ENCODE measurements at regions not wholly inside any gene's neighbourhood (a gene's known extent, or its start where the extent isn't known, plus 50 kb on each side); places are given as distances from the start of the nearest gene placed in this dataset.
"Not testable (repeated sequence)": the region's sequence is repeated elsewhere in the genome, so short reads cannot be mapped to it uniquely, and the experiment has no call there.

DNA sequence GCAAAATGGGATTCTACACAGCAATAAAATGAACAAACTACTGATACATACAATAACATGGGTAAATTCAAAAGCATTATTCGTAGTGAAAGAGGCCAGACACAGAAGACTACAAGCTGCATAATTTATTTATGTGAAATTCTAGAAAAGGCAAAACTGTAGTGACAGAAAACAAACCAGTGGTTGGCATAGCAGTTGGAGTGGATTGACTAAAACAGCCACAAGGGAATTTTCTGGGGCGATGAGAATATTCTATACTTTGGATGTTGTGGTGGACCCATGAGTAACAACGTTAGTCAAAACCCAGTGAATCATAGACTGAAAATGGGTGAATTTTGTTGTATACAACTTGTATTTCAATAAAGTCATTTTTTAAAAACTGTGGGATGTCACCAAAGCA, 63.2 kb upstream of the RPL38 start:
- TF ChIP-seq, protein P1, sequence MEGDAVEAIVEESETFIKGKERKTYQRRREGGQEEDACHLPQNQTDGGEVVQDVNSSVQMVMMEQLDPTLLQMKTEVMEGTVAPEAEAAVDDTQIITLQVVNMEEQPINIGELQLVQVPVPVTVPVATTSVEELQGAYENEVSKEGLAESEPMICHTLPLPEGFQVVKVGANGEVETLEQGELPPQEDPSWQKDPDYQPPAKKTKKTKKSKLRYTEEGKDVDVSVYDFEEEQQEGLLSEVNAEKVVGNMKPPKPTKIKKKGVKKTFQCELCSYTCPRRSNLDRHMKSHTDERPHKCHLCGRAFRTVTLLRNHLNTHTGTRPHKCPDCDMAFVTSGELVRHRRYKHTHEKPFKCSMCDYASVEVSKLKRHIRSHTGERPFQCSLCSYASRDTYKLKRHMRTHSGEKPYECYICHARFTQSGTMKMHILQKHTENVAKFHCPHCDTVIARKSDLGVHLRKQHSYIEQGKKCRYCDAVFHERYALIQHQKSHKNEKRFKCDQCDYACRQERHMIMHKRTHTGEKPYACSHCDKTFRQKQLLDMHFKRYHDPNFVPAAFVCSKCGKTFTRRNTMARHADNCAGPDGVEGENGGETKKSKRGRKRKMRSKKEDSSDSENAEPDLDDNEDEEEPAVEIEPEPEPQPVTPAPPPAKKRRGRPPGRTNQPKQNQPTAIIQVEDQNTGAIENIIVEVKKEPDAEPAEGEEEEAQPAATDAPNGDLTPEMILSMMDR (IDR thresholded peaks at IDR 0.05; ENCODE audit: control extremely low read depth, extremely low read depth, low read depth, missing control alignments), result no peak
- ChIA-PET CTCF (interaction anchor here (2.0 kb wide), 1 partner anchor 21 kb away, joined by 6 read pairs; no protein-coding TSS in a partner anchor), POLR2A (no interaction called here)
- DNase-seq (ENCODE audit: extremely low spot score), result no peak

DNA sequence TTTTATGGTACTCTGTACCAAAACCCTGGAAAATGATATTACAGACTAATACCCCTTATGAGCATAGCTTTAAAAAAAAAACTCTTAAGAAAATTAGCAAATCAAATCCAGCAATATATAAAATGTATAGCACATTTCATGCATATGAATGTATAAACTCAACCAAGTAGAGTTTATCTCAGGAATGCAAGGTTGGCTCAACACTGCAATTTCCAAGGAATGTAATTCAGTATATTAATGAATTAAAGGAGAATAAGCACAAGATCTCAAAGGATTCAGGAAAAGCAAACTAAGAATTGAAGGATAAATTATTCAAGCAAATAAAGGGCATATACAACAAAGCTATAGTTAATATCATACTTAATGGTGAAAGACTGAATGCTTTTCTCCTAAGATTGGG, 61.9 kb upstream of the RPL38 start:
- TF ChIP-seq, protein P1 (IDR thresholded peaks at IDR 0.05; ENCODE audit: control extremely low read depth, extremely low read depth, low read depth, missing control alignments), result no peak
- POLR2A ChIA-PET, result no interaction called here
- DNase-seq (ENCODE audit: extremely low spot score), result no peak
- CTCF ChIA-PET, result interaction anchor here (2.0 kb wide), 1 partner anchor 23 kb away, joined by 6 read pairs; no protein-coding TSS in a partner anchor

DNA sequence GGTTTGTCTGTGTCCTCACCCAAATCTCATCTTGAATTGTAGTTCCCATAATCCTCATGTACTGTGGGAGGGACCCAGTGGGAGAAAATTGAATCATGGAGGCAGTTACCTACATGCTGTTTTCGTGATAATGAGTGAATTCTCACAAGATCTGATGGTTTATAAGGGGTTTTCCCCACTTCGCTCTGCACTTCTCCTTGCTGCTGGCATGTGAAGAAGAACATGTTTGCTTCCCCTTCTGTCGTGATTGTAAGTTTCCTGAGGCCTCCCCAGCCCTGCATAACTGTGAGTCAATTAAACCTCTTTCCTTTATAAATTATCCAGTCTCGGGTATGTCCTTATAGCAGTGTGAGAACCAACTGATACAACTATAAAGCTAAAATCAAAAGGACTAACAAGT, 60.2 kb upstream of the RPL38 start:
- CTCF ChIA-PET; DNase-seq (ENCODE audit: extremely low spot score); POLR2A ChIA-PET: not testable (repeated sequence)

DNA sequence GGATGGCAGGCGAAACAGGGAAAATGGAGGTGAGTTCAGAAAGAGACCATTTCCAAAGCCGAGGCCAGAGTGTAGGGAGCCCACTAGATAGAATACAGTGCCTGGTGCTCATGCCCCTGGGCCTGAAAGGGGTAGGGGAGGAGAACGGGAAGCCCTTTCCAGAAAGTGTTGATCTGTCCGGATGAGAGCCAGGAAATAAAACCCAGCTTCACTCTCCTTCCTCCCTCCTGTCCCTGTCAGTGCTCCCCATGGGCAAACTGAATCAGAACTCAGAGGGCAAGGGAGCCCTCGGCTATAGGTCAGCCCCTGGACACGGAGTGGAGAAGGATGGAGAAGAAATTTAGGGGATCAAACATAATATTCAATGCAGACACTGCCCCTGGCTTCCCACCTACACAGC, 57.7 kb upstream of the RPL38 start:
- ChIA-PET POLR2A (no interaction called here), CTCF (no interaction called here)
- TF ChIP-seq, protein P1 (IDR thresholded peaks at IDR 0.05; ENCODE audit: control extremely low read depth, extremely low read depth, low read depth, missing control alignments), result no peak
- no peak for DNase-seq (ENCODE audit: extremely low spot score)

DNA sequence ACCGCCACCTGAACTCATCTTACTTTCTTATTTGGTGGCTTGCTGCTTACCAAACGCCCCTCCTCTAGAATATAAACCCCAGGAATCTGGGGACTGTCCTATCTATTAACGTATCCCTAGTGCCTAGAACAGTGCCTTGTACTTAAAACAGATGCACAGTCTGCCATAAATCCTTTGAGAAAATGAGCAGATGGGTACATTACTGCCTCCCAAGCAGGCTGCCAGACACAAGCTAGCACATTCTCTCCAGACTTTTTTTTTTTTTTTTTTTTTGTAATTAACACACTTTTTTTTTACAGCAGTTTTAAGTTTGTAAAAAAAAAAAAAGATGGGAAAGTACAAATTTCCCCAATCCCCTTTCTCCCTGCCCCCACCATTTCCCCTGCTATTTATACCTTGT, 57.3 kb upstream of the RPL38 start:
- no peak for DNase-seq (ENCODE audit: extremely low spot score)
- TF ChIP-seq, protein P1 (IDR thresholded peaks at IDR 0.05; ENCODE audit: control extremely low read depth, extremely low read depth, low read depth, missing control alignments), result no peak
- POLR2A ChIA-PET, result no interaction called here
- CTCF ChIA-PET, result no interaction called here

DNA sequence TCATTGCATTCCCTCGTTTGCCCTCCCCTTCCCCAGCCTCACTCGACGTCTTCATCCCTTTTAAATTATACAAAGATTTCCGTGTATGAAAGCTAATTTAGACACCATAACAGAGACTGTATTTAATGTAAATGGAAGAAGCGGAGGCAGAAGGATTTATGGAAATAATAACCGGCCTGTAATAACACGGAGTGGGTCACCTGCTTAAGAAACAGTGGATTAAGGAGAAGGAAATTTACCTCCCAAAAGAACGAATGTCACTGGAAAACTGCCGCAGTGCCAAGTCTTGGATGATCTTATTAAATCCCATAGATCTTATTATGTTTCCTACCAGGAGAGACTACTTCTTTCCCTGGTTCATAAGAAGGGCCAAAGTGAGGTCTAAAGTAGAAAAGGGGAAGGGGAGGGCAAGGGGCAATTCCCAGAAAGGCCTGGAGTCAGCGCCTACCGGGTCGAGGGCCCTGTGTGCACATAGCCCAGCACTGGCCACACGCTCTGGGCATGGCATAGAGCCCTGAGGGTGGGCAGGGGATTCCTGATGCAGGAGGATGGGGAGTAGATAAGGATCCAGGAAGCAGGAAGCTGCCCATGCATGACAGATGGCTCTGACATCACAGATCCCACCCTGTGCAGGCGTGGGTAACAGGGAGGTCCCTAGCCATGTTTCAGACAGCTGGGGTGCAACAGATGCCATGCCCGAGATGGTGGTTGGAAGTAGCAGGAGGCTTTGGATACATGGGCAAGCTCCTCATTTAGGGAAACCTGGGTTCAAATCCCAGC, 56.2 kb upstream of the RPL38 start:
- CTCF ChIA-PET, result no interaction called here
- POLR2A ChIA-PET, result no interaction called here
- TF ChIP-seq, protein P1 (IDR thresholded peaks at IDR 0.05; ENCODE audit: control extremely low read depth, extremely low read depth, low read depth, missing control alignments), result no peak
- DNase-seq (ENCODE audit: extremely low spot score), result no peak

DNA sequence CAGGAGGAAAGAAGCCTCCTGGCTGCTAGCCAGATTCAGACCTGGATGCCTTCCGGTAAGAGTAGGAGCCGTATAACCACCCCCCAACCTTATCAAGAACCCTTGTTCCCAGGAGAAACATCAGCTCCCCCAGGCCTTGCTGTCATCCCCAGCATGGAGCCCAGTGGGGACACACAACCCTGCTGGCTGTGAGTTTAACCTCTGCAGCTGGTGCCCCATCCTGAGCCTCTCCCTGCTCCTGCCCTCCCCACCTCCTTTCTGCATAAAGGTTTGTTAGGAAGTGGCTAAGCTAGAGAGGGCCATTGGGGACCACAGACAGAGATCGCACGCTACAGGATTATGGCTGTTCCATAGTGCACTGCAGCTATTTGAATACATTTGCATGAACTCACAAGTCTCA, 55.5 kb upstream of the RPL38 start:
- ChIA-PET CTCF (interaction anchor here (1.2 kb wide), 1 partner anchor 58 kb away, joined by 3 read pairs; no protein-coding TSS in a partner anchor), POLR2A (no interaction called here)
- no peak for DNase-seq (ENCODE audit: extremely low spot score)
- TF ChIP-seq, protein P1 (IDR thresholded peaks at IDR 0.05; ENCODE audit: control extremely low read depth, extremely low read depth, low read depth, missing control alignments), result no peak

All from GM10248 (cell line).